Astrocyte (in vitro differentiated cells and primary cell): ENCODE measurements at regions not wholly inside any gene's neighbourhood (a gene's known extent, or its start where the extent isn't known, plus 50 kb on each side); places are given as distances from the start of the nearest gene placed in this dataset.

Source experiments
- DNase-seq: peaks from one replicate; pipeline ENCODE4 v3.0.0-alpha.2; 2010; ENCODE audit warnings: low read depth
- FAIRE-seq: peaks from 2 replicates; lab custom pipeline; 2011; peaks lifted over from hg19 to GRCh38; lab: Jason Lieb, UNC
- H2AFZ ChIP-seq: 2 replicates; pipeline ENCODE4 v1.6.0; 2012; ENCODE audit warnings: low read depth, low read length, inconsistent platforms
- H3K27ac ChIP-seq: 2 replicates; pipeline ENCODE4 v1.5.1; 2011; ENCODE audit warnings: low read depth, low read length, inconsistent platforms
- H3K27me3 ChIP-seq: 2 replicates; pipeline ENCODE4 v1.6.0; 2011; ENCODE audit warnings: low read length, inconsistent platforms; ENCODE audit not compliant: insufficient read depth
- H3K36me3 ChIP-seq: 2 replicates; pipeline ENCODE4 v1.5.1; 2011; ENCODE audit warnings: low read length, inconsistent platforms; ENCODE audit not compliant: insufficient read depth
- H3K4me1 ChIP-seq: 2 replicates; pipeline ENCODE4 v1.5.1; 2011; ENCODE audit warnings: low read length, inconsistent platforms; ENCODE audit not compliant: insufficient read depth
- H3K4me2 ChIP-seq: 2 replicates; pipeline ENCODE4 v1.6.0; 2012; ENCODE audit warnings: low read length, inconsistent platforms
- H3K4me3 ChIP-seq: 2 replicates; pipeline ENCODE4 v1.5.1; 2011; ENCODE audit warnings: low read depth, mild to moderate bottlenecking, low read length, inconsistent platforms; ENCODE audit not compliant: insufficient read depth
- H3K79me2 ChIP-seq: 2 replicates; pipeline ENCODE4 v1.6.0; 2012; ENCODE audit warnings: mild to moderate bottlenecking, low read length, inconsistent platforms; ENCODE audit not compliant: insufficient read depth
- H3K9ac ChIP-seq: 2 replicates; pipeline ENCODE4 v1.6.0; 2012; ENCODE audit warnings: mild to moderate bottlenecking, low read length, inconsistent platforms
- H3K9me3 ChIP-seq: 2 replicates; pipeline ENCODE4 v1.5.1; 2012; ENCODE audit warnings: low read depth, mild to moderate bottlenecking, low read length, inconsistent platforms; ENCODE audit not compliant: insufficient read depth
- H4K20me1 ChIP-seq: 2 replicates; pipeline ENCODE4 v1.6.0; 2012; ENCODE audit warnings: low read length, inconsistent platforms; ENCODE audit not compliant: insufficient read depth
- H3K27ac Mint-ChIP-seq: one replicate; pipeline ENCODE4 v1.8.0; 2021; ENCODE audit warnings: mild to moderate bottlenecking, mixed read lengths; ENCODE audit not compliant: unreplicated experiment
- H3K27me3 Mint-ChIP-seq: one replicate; pipeline ENCODE4 v1.8.0; 2021; ENCODE audit warnings: low read depth, mixed read lengths; ENCODE audit not compliant: unreplicated experiment
- H3K36me3 Mint-ChIP-seq: one replicate; pipeline ENCODE4 v1.8.0; 2021; ENCODE audit warnings: low read depth, mixed read lengths; ENCODE audit not compliant: unreplicated experiment
- H3K4me1 Mint-ChIP-seq: one replicate; pipeline ENCODE4 v1.8.0; 2021; ENCODE audit warnings: low read depth, mixed read lengths; ENCODE audit not compliant: unreplicated experiment
- H3K4me3 Mint-ChIP-seq: one replicate; pipeline ENCODE4 v1.8.0; 2021; ENCODE audit warnings: mild to moderate bottlenecking, moderate library complexity, mixed read lengths; ENCODE audit not compliant: unreplicated experiment
- H3K9me3 Mint-ChIP-seq: one replicate; pipeline ENCODE4 v1.8.0; 2021; ENCODE audit warnings: mild to moderate bottlenecking, mixed read lengths; ENCODE audit not compliant: unreplicated experiment
- CTCF ChIP-seq: IDR thresholded peaks from 2 replicates; pipeline ENCODE4 v1.5.1; 2011; ENCODE audit warnings: low read depth, mild to moderate bottlenecking, inconsistent platforms, low read length, moderate library complexity; ENCODE audit not compliant: insufficient read depth
- EZH2 ChIP-seq: IDR thresholded peaks from 2 replicates; pipeline ENCODE4 v1.6.1; 2012; ENCODE audit warnings: mild to moderate bottlenecking, low read length, inconsistent platforms; ENCODE audit not compliant: insufficient read depth

GRCh38 chr15:37483779-37484178 is 383.4 kb upstream of the MEIS2 start:
- H3K27me3 Mint-ChIP-seq, result no peaks in the 10 kb centered on the region
- no peak for TF ChIP-seq CTCF
- TF ChIP-seq EZH2, result no peak
- no peak overlapping the region for H3K9ac ChIP-seq
- no peaks in the 10 kb centered on the region for H3K36me3 Mint-ChIP-seq
- no peak for DNase-seq
- no peaks in the 10 kb centered on the region for H3K4me1 Mint-ChIP-seq
- H3K27me3 ChIP-seq, result no peaks in the 10 kb centered on the region
- no peaks in the 10 kb centered on the region for H3K36me3 ChIP-seq
- no peaks in the 10 kb centered on the region for H3K9me3 ChIP-seq
- no peak overlapping the region for H3K27ac ChIP-seq
- no peaks in the 10 kb centered on the region for H3K79me2 ChIP-seq
- no peak overlapping the region for H3K27ac Mint-ChIP-seq
- no peak for FAIRE-seq
- H2AFZ ChIP-seq, result no peak overlapping the region
- H3K4me2 ChIP-seq, result no peak overlapping the region
- no peak overlapping the region for H3K4me3 Mint-ChIP-seq
- peaks cover 3% of the 10 kb centered on the region for H3K9me3 Mint-ChIP-seq
- no peaks in the 10 kb centered on the region for H3K4me1 ChIP-seq
- H4K20me1 ChIP-seq, result no peaks in the 10 kb centered on the region
- H3K4me3 ChIP-seq, result no peak overlapping the region

- H3K4me2 ChIP-seq, result no peak overlapping the region
- H3K27me3 Mint-ChIP-seq, result no peaks in the 10 kb centered on the region
- FAIRE-seq (no peak), DNase-seq (no peak)
- H3K36me3 ChIP-seq, result no peaks in the 10 kb centered on the region
- no peak overlapping the region for H3K4me3 ChIP-seq
- no peaks in the 10 kb centered on the region for H3K4me1 Mint-ChIP-seq
- no peaks in the 10 kb centered on the region for H3K4me1 ChIP-seq
- H3K9me3 ChIP-seq, result no peaks in the 10 kb centered on the region
- TF ChIP-seq EZH2 (no peak), CTCF (no peak)
- H3K27ac Mint-ChIP-seq, result no peak overlapping the region
- H3K9me3 Mint-ChIP-seq, result peaks cover 3% of the 10 kb centered on the region
- H3K27ac ChIP-seq, result no peak overlapping the region
- no peak overlapping the region for H2AFZ ChIP-seq
- no peaks in the 10 kb centered on the region for H3K36me3 Mint-ChIP-seq
- no peak overlapping the region for H3K4me3 Mint-ChIP-seq
- H4K20me1 ChIP-seq, result no peaks in the 10 kb centered on the region
- no peaks in the 10 kb centered on the region for H3K27me3 ChIP-seq
- no peak overlapping the region for H3K9ac ChIP-seq
- H3K79me2 ChIP-seq, result no peaks in the 10 kb centered on the region
These were observed 384.7 kb upstream of the MEIS2 start for GRCh38 chr15:37485056-37485455.

DNA sequence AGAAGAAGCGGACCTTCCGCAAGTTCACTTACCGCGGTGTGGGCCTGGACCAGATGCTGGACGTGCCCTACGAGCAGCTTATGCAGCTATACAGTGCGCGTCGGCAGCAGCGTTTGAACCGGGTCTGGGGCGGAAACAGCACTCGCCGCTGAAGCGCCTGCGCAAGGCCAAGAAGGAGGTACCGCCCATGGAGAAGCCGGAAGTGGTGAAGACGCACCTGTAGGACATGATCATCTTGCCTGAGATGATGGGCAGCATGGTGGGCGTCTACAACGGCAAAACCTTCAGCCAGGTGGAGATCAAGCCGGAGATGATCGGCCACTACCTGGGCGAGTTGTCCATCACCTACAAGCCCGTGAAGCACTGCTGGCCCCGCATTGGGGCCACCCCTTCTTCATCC is 390.4 kb upstream of the MEIS2 start:
- Mint-ChIP-seq H3K27me3 (no peaks in the 10 kb centered on the region), H3K9me3 (no peaks in the 10 kb centered on the region), H3K36me3 (no peaks in the 10 kb centered on the region), H3K4me3 (no peak overlapping the region), H3K27ac (no peak overlapping the region), H3K4me1 (no peaks in the 10 kb centered on the region)
- Histone ChIP-seq H3K4me3 (no peak overlapping the region), H3K27ac (no peak overlapping the region), H3K79me2 (no peaks in the 10 kb centered on the region), H3K4me2 (no peak overlapping the region), H2AFZ (no peak overlapping the region), H3K9ac (no peak overlapping the region), H3K4me1 (no peaks in the 10 kb centered on the region), H3K27me3 (no peaks in the 10 kb centered on the region), H3K36me3 (no peaks in the 10 kb centered on the region), H3K9me3 (no peaks in the 10 kb centered on the region), H4K20me1 (no peaks in the 10 kb centered on the region)
- no peak for FAIRE-seq
- DNase-seq, result no peak
- TF ChIP-seq CTCF, result no peak
- no peak for TF ChIP-seq EZH2
